Astrocyte (in vitro differentiated cells and primary cell): ENCODE measurements at regions not wholly inside any gene's neighbourhood (a gene's known extent, or its start where the extent isn't known, plus 50 kb on each side); places are given as distances from the start of the nearest gene placed in this dataset.

Experiments
- DNase-seq: peaks from one replicate; pipeline ENCODE4 v3.0.0-alpha.2; 2010; ENCODE audit warnings: low read depth
- FAIRE-seq: peaks from 2 replicates; lab custom pipeline; 2011; peaks lifted over from hg19 to GRCh38; lab: Jason Lieb, UNC
- H2AFZ ChIP-seq: 2 replicates; pipeline ENCODE4 v1.6.0; 2012; ENCODE audit warnings: low read depth, low read length, inconsistent platforms
- H3K27ac ChIP-seq: 2 replicates; pipeline ENCODE4 v1.5.1; 2011; ENCODE audit warnings: low read depth, low read length, inconsistent platforms
- H3K27me3 ChIP-seq: 2 replicates; pipeline ENCODE4 v1.6.0; 2011; ENCODE audit warnings: low read length, inconsistent platforms; ENCODE audit not compliant: insufficient read depth
- H3K36me3 ChIP-seq: 2 replicates; pipeline ENCODE4 v1.5.1; 2011; ENCODE audit warnings: low read length, inconsistent platforms; ENCODE audit not compliant: insufficient read depth
- H3K4me1 ChIP-seq: 2 replicates; pipeline ENCODE4 v1.5.1; 2011; ENCODE audit warnings: low read length, inconsistent platforms; ENCODE audit not compliant: insufficient read depth
- H3K4me2 ChIP-seq: 2 replicates; pipeline ENCODE4 v1.6.0; 2012; ENCODE audit warnings: low read length, inconsistent platforms
- H3K4me3 ChIP-seq: 2 replicates; pipeline ENCODE4 v1.5.1; 2011; ENCODE audit warnings: low read depth, mild to moderate bottlenecking, low read length, inconsistent platforms; ENCODE audit not compliant: insufficient read depth
- H3K79me2 ChIP-seq: 2 replicates; pipeline ENCODE4 v1.6.0; 2012; ENCODE audit warnings: mild to moderate bottlenecking, low read length, inconsistent platforms; ENCODE audit not compliant: insufficient read depth
- H3K9ac ChIP-seq: 2 replicates; pipeline ENCODE4 v1.6.0; 2012; ENCODE audit warnings: mild to moderate bottlenecking, low read length, inconsistent platforms
- H3K9me3 ChIP-seq: 2 replicates; pipeline ENCODE4 v1.5.1; 2012; ENCODE audit warnings: low read depth, mild to moderate bottlenecking, low read length, inconsistent platforms; ENCODE audit not compliant: insufficient read depth
- H4K20me1 ChIP-seq: 2 replicates; pipeline ENCODE4 v1.6.0; 2012; ENCODE audit warnings: low read length, inconsistent platforms; ENCODE audit not compliant: insufficient read depth
- H3K27ac Mint-ChIP-seq: one replicate; pipeline ENCODE4 v1.8.0; 2021; ENCODE audit warnings: mild to moderate bottlenecking, mixed read lengths; ENCODE audit not compliant: unreplicated experiment
- H3K27me3 Mint-ChIP-seq: one replicate; pipeline ENCODE4 v1.8.0; 2021; ENCODE audit warnings: low read depth, mixed read lengths; ENCODE audit not compliant: unreplicated experiment
- H3K36me3 Mint-ChIP-seq: one replicate; pipeline ENCODE4 v1.8.0; 2021; ENCODE audit warnings: low read depth, mixed read lengths; ENCODE audit not compliant: unreplicated experiment
- H3K4me1 Mint-ChIP-seq: one replicate; pipeline ENCODE4 v1.8.0; 2021; ENCODE audit warnings: low read depth, mixed read lengths; ENCODE audit not compliant: unreplicated experiment
- H3K4me3 Mint-ChIP-seq: one replicate; pipeline ENCODE4 v1.8.0; 2021; ENCODE audit warnings: mild to moderate bottlenecking, moderate library complexity, mixed read lengths; ENCODE audit not compliant: unreplicated experiment
- H3K9me3 Mint-ChIP-seq: one replicate; pipeline ENCODE4 v1.8.0; 2021; ENCODE audit warnings: mild to moderate bottlenecking, mixed read lengths; ENCODE audit not compliant: unreplicated experiment
- EZH2 ChIP-seq: IDR thresholded peaks from 2 replicates; pipeline ENCODE4 v1.6.1; 2012; ENCODE audit warnings: mild to moderate bottlenecking, low read length, inconsistent platforms; ENCODE audit not compliant: insufficient read depth
- TF ChIP-seq, protein P1 (sequence below): IDR thresholded peaks from 2 replicates; pipeline ENCODE4 v1.5.1; 2011; ENCODE audit warnings: low read depth, mild to moderate bottlenecking, inconsistent platforms, low read length, moderate library complexity; ENCODE audit not compliant: insufficient read depth

DNA sequence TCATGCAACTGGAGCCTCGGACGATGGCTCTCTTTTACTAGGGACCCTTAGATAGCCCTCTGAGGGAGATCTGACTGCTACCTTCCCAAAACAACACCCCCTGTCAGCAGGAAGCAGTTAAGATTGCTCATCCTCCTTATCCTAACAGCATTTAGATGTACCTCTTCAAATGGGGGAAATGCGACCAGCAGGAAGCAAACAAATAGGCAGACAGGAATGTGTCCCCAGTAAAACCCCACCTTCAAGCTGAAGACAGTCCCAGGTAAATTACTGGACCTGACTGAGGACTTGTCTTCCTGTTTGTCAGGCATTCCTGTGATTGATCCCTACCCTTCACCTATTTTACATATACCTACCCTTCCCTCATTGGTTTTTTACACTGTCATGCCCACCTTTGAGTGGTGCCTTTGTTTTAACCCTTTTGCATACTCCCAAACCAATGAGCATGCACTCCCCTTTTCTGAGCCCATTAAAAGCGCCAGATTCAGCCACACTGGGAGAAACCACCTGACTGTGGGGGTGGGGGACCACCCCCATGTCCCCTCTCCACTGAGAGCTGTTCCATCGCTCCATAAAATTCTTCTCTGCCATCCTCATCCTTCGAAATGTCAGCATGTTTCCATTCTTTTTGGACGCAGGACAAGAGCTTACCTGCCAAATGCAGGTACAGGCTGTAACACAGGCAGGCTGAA is 954.0 kb upstream of the CDH6 start:
- Histone ChIP-seq H3K4me3 (no peak overlapping the region), H3K27me3 (no peaks in the 10 kb centered on the region), H3K9me3 (no peaks in the 10 kb centered on the region), H2AFZ (no peak overlapping the region), H3K27ac (no peak overlapping the region), H3K36me3 (no peaks in the 10 kb centered on the region), H3K4me2 (no peak overlapping the region), H3K4me1 (no peaks in the 10 kb centered on the region), H3K79me2 (no peaks in the 10 kb centered on the region), H4K20me1 (no peaks in the 10 kb centered on the region), H3K9ac (no peak overlapping the region)
- no peaks in the 10 kb centered on the region for H3K36me3 Mint-ChIP-seq
- H3K9me3 Mint-ChIP-seq: no peaks in the 10 kb centered on the region
- no peak overlapping the region for H3K27ac Mint-ChIP-seq
- no peak overlapping the region for H3K4me3 Mint-ChIP-seq
- TF ChIP-seq, protein P1, sequence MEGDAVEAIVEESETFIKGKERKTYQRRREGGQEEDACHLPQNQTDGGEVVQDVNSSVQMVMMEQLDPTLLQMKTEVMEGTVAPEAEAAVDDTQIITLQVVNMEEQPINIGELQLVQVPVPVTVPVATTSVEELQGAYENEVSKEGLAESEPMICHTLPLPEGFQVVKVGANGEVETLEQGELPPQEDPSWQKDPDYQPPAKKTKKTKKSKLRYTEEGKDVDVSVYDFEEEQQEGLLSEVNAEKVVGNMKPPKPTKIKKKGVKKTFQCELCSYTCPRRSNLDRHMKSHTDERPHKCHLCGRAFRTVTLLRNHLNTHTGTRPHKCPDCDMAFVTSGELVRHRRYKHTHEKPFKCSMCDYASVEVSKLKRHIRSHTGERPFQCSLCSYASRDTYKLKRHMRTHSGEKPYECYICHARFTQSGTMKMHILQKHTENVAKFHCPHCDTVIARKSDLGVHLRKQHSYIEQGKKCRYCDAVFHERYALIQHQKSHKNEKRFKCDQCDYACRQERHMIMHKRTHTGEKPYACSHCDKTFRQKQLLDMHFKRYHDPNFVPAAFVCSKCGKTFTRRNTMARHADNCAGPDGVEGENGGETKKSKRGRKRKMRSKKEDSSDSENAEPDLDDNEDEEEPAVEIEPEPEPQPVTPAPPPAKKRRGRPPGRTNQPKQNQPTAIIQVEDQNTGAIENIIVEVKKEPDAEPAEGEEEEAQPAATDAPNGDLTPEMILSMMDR: no peak
- TF ChIP-seq EZH2: no peak
- no peak for DNase-seq
- no peaks in the 10 kb centered on the region for H3K27me3 Mint-ChIP-seq
- FAIRE-seq: no peak
- no peaks in the 10 kb centered on the region for H3K4me1 Mint-ChIP-seq

DNA sequence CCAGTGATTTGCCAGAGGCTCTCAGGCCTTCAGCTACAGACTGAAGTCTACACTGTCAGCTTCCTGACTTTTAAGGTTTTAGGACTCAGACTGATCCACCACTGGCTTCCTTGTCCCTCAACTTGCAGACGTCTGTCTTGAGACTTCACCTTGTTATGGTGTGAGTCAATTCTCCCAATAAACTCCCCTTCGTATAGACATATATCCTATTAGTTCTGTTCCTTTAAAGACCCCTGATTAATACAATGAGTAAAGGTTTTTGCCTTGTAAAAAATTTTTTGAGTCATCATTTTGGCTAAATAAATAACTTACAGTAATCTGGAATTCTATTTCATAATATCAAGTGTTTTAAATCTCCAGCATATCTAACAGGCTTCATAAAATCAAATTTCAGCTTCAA is 956.3 kb upstream of the CDH6 start:
- Mint-ChIP-seq H3K4me1 (no peaks in the 10 kb centered on the region), H3K27ac (no peak overlapping the region), H3K36me3 (no peaks in the 10 kb centered on the region), H3K4me3 (no peak overlapping the region), H3K9me3 (no peaks in the 10 kb centered on the region), H3K27me3 (no peaks in the 10 kb centered on the region)
- Histone ChIP-seq H3K9me3 (no peaks in the 10 kb centered on the region), H4K20me1 (no peaks in the 10 kb centered on the region), H3K4me1 (no peaks in the 10 kb centered on the region), H3K4me2 (no peak overlapping the region), H2AFZ (no peak overlapping the region), H3K4me3 (no peak overlapping the region), H3K27me3 (no peaks in the 10 kb centered on the region), H3K9ac (no peak overlapping the region), H3K27ac (no peak overlapping the region), H3K79me2 (no peaks in the 10 kb centered on the region), H3K36me3 (no peaks in the 10 kb centered on the region)
- FAIRE-seq (no peak), DNase-seq (no peak)
- TF ChIP-seq EZH2: no peak
- TF ChIP-seq, protein P1: no peak

DNA sequence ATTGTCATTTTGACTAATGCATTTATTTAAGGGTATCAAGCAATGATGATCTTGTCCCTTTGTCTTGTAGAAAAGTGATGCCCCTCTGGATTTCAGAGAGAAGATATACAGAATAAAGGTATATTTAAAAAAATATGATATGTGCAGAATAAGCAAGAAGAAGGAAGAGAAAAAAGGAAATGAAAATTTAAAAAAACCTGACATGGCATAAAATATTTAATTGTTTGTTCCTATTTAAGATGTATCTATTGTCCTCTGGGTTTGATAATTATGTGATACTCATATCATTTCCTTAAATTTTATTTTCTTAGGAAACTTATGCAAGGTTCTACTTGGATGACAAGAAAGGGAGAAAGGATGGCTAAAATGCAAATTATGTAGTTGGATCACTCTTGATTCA is 983.7 kb upstream of the CDH6 start:
- Histone ChIP-seq H3K27ac (no peak overlapping the region), H3K36me3 (no peaks in the 10 kb centered on the region), H3K27me3 (no peaks in the 10 kb centered on the region), H3K9me3 (peaks cover 3% of the 10 kb centered on the region), H2AFZ (no peak overlapping the region), H3K4me2 (no peak overlapping the region), H3K4me3 (no peak overlapping the region), H3K79me2 (no peaks in the 10 kb centered on the region), H3K4me1 (no peaks in the 10 kb centered on the region), H4K20me1 (no peaks in the 10 kb centered on the region), H3K9ac (no peak overlapping the region)
- Mint-ChIP-seq H3K9me3 (peaks cover 2% of the 10 kb centered on the region), H3K4me1 (no peaks in the 10 kb centered on the region), H3K4me3 (no peak overlapping the region), H3K27me3 (no peaks in the 10 kb centered on the region), H3K27ac (no peak overlapping the region), H3K36me3 (no peaks in the 10 kb centered on the region)
- DNase-seq (no peak), FAIRE-seq (no peak)
- TF ChIP-seq, protein P1: no peak
- no peak for TF ChIP-seq EZH2
